Natural killer cell treated with Interleukin-12 subunit alpha and Interleukin-12 subunit beta and Interleukin-15 and Interleukin-18, amount 100 ng/mL, for 72 hours (primary cell): ENCODE measurements at regions not wholly inside any gene's neighbourhood (a gene's known extent, or its start where the extent isn't known, plus 50 kb on each side); places are given as distances from the start of the nearest gene placed in this dataset.

Source experiments
- ATAC-seq, 2 donors: fragments of 150-1000 bp; cut with Tn5 transposase in 1 of 2; sonication (Bioruptor Pico), chemical (Tn5 transposase) in 1 of 2; 2 replicates each; pipeline ENCODE4 v1.10.0; 2021
- DNase-seq: peaks from one replicate; pipeline ENCODE4 v3.0.0; 2022; ENCODE audit warnings: low spot score
- H3K27ac Mint-ChIP-seq, 2 donors: 1 replicate in 1 of 2; 2 replicates in 1 of 2; pipeline ENCODE4 v1.8.0; 2022; ENCODE audit warnings: mixed read lengths in 2 of 2, mild to moderate bottlenecking in 1 of 2, moderate library complexity in 1 of 2
- H3K27me3 Mint-ChIP-seq, 2 donors: 1 replicate in 1 of 2; 2 replicates in 1 of 2; pipeline ENCODE4 v1.8.0; 2022; ENCODE audit warnings: mixed read lengths in 2 of 2
- H3K36me3 Mint-ChIP-seq: one replicate; pipeline ENCODE4 v1.8.0; 2022; ENCODE audit warnings: mixed read lengths
- H3K4me1 Mint-ChIP-seq, 2 donors: 1 replicate in 1 of 2; 2 replicates in 1 of 2; pipeline ENCODE4 v1.8.0; 2022; ENCODE audit warnings: low read depth in 2 of 2, mixed read lengths in 2 of 2, mild to moderate bottlenecking in 1 of 2
- H3K4me3 Mint-ChIP-seq: one replicate; pipeline ENCODE4 v1.8.0; 2022; ENCODE audit warnings: mixed read lengths
- H3K9me3 Mint-ChIP-seq: 2 replicates; pipeline ENCODE4 v1.8.0; 2022; ENCODE audit warnings: mixed read lengths

GRCh38 chr6:8551386-8551785, 116.0 kb upstream of the SLC35B3 start:
- Mint-ChIP-seq H3K9me3 (peaks cover 11% of the 10 kb centered on the region), H3K27ac (no peak overlapping the region), H3K36me3 (no peaks in the 10 kb centered on the region), H3K27me3 (no peaks in the 10 kb centered on the region), H3K4me1 (no peaks in the 10 kb centered on the region), H3K4me3 (no peak overlapping the region)
- DNase-seq = no peak
- no peak for ATAC-seq

DNA sequence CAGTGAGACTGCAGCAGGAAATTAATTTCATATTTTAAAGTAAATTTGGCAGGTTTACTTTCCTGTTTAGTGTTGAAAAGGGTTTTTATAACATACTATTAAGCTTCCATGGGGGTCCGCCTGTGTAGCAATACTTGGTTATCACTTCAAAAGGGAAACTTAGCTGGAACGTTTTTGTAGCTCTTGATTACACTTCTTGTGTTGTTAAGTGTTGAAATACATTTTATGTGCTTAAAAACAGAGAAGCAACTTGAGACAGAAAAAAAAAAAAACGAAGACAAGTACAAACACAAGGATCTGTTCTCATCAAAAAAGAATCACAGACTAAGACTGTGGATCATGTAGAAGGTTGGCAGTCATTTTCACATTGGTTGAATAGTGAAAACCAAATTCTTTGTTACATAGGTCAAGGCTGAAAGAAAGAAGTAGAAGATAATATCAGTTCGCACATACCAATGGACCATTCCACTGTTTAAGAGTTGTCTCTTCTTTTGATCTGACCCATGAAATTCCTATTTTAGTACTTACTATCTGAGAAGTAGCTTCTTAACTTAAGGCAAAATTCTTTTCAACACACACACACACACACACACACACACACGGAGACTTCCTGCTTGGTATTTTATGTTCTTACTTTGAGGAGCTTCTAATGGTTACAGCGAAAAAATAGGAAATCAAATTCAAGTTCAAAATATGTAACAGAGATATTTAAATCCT, 113.9 kb upstream of the SLC35B3 start:
- Mint-ChIP-seq H3K9me3 (peaks cover 14% of the 10 kb centered on the region), H3K4me1 (no peaks in the 10 kb centered on the region), H3K36me3 (no peaks in the 10 kb centered on the region), H3K27me3 (no peaks in the 10 kb centered on the region), H3K4me3 (no peak overlapping the region), H3K27ac (no peak overlapping the region)
- DNase-seq (no peak), ATAC-seq (no peak)

- no peaks in the 10 kb centered on the region for H3K27me3 Mint-ChIP-seq
- no peak overlapping the region for H3K4me3 Mint-ChIP-seq
- DNase-seq = no peak
- no peaks in the 10 kb centered on the region for H3K36me3 Mint-ChIP-seq
- H3K4me1 Mint-ChIP-seq = no peaks in the 10 kb centered on the region
- H3K9me3 Mint-ChIP-seq = peaks cover 10% of the 10 kb centered on the region
- no peak for ATAC-seq
- H3K27ac Mint-ChIP-seq = no peak overlapping the region
Observed at GRCh38 chr6:8546496-8546895, 111.2 kb upstream of the SLC35B3 start.

DNA sequence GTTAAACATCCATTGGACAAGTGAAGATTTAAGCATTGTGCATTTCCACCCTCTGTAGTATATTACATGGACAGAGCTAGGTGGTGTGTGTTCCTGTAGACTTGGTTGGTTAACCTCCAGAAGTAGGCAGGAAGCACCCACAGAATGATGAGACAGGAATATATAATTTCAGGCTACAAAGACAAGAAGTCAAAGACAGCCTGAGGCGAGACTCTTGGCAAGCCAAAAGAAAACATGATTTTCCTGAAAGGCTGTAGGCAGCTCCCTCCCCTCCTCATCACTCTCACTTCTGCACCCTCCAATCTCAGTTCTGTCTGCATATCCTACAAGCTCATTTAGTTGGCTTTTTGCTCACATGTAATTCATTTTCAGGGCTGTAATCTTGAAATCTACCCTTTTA, 110.0 kb upstream of the SLC35B3 start:
- peaks cover 16% of the 10 kb centered on the region for H3K9me3 Mint-ChIP-seq
- no peak overlapping the region for H3K27ac Mint-ChIP-seq
- DNase-seq (no peak), ATAC-seq (no peak)
- no peak overlapping the region for H3K4me3 Mint-ChIP-seq
- no peaks in the 10 kb centered on the region for H3K27me3 Mint-ChIP-seq
- H3K4me1 Mint-ChIP-seq = no peaks in the 10 kb centered on the region
- H3K36me3 Mint-ChIP-seq = peaks cover 7% of the 10 kb centered on the region

DNA sequence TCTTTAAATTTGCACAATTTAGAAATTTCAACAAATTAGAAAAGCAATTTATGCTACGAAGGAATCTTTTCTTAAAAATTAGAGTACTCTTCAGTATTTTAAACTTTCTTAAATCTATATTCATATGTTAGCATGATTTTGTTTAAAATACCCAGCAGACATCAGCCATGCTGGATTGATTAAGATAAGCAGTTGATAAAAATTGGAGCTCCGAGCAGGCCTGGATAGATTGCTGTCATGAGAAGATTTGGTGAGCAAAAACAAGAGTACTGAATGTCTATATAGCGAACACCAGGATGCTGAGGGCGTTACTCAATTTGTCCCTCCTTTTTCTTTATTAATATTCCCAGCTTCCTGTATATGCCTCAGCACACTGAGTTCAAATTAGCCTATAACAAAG, 108.4 kb upstream of the SLC35B3 start:
- Mint-ChIP-seq H3K4me3 (no peak overlapping the region), H3K4me1 (no peaks in the 10 kb centered on the region), H3K9me3 (peaks cover 25% of the 10 kb centered on the region), H3K27me3 (no peaks in the 10 kb centered on the region), H3K36me3 (peaks cover 11% of the 10 kb centered on the region), H3K27ac (no peak overlapping the region)
- DNase-seq (no peak), ATAC-seq (no peak)

- Mint-ChIP-seq H3K4me3 (no peak overlapping the region), H3K9me3 (peaks cover 23% of the 10 kb centered on the region), H3K36me3 (peaks cover 11% of the 10 kb centered on the region), H3K27me3 (no peaks in the 10 kb centered on the region), H3K4me1 (no peaks in the 10 kb centered on the region), H3K27ac (no peak overlapping the region)
- no peak for ATAC-seq
- no peak for DNase-seq
Observed at GRCh38 chr6:8539453-8539852, 104.1 kb upstream of the SLC35B3 start.

DNA sequence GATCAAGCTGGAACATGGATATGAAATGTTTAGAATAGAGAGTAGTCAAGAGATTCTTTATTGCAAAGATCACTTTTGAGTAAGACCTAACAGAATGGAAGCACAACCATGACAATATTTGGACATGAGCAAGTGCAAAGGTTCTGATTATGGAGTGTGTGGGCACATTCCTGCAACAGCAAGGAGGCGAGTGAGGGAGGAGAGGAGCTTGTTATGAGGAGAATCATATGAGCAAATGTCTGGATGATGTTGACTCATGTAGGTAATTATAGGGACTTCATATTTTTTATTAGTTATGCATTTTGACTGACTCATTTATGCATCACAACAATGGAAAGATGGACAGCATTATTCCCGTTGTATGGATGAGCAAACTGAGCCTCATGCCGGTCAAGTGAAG, 100.8 kb upstream of the SLC35B3 start:
- DNase-seq = no peak
- Mint-ChIP-seq H3K9me3 (peaks cover 29% of the 10 kb centered on the region), H3K4me1 (no peaks in the 10 kb centered on the region), H3K27me3 (no peaks in the 10 kb centered on the region), H3K4me3 (no peak overlapping the region), H3K36me3 (peaks cover 11% of the 10 kb centered on the region), H3K27ac (no peak overlapping the region)
- ATAC-seq = no peak

- no peak for DNase-seq
- no peak overlapping the region for H3K4me3 Mint-ChIP-seq
Observed at GRCh38 chr6:8535519-8535918, 100.2 kb upstream of the SLC35B3 start.

GRCh38 chr6:8530785-8531435, 95.6 kb upstream of the SLC35B3 start:
- ATAC-seq (no peak), DNase-seq (no peak)
- Mint-ChIP-seq H3K9me3 (peaks cover 16% of the 10 kb centered on the region), H3K27me3 (no peaks in the 10 kb centered on the region), H3K4me1 (no peaks in the 10 kb centered on the region), H3K4me3 (no peak overlapping the region), H3K27ac (no peak overlapping the region), H3K36me3 (no peaks in the 10 kb centered on the region)

More at GRCh38 chr6:8535519-8535918, 100.2 kb upstream of the SLC35B3 start:
- Mint-ChIP-seq H3K36me3 (peaks cover 6% of the 10 kb centered on the region), H3K27ac (no peak overlapping the region), H3K9me3 (peaks cover 24% of the 10 kb centered on the region), H3K4me1 (no peaks in the 10 kb centered on the region), H3K27me3 (no peaks in the 10 kb centered on the region)
- ATAC-seq = no peak

GRCh38 chr6:8529250-8529649, 93.9 kb upstream of the SLC35B3 start:
- Mint-ChIP-seq H3K4me3 (no peak overlapping the region), H3K36me3 (no peaks in the 10 kb centered on the region), H3K4me1 (no peaks in the 10 kb centered on the region), H3K9me3 (peaks cover 9% of the 10 kb centered on the region), H3K27ac (no peak overlapping the region), H3K27me3 (no peaks in the 10 kb centered on the region)
- ATAC-seq (no peak), DNase-seq (no peak)

- Mint-ChIP-seq H3K9me3 (peaks cover 9% of the 10 kb centered on the region), H3K27ac (no peak overlapping the region), H3K27me3 (no peaks in the 10 kb centered on the region), H3K36me3 (no peaks in the 10 kb centered on the region), H3K4me3 (no peak overlapping the region), H3K4me1 (no peaks in the 10 kb centered on the region)
- no peak for ATAC-seq
- no peak for DNase-seq
Observed at GRCh38 chr6:8527818-8528217, 92.5 kb upstream of the SLC35B3 start.

GRCh38 chr6:8526624-8527023, 91.3 kb upstream of the SLC35B3 start:
- Mint-ChIP-seq H3K27me3 (no peaks in the 10 kb centered on the region), H3K4me1 (no peaks in the 10 kb centered on the region), H3K36me3 (no peaks in the 10 kb centered on the region), H3K27ac (no peak overlapping the region), H3K9me3 (peaks cover 8% of the 10 kb centered on the region), H3K4me3 (no peak overlapping the region)
- DNase-seq (no peak), ATAC-seq (no peak)

DNA sequence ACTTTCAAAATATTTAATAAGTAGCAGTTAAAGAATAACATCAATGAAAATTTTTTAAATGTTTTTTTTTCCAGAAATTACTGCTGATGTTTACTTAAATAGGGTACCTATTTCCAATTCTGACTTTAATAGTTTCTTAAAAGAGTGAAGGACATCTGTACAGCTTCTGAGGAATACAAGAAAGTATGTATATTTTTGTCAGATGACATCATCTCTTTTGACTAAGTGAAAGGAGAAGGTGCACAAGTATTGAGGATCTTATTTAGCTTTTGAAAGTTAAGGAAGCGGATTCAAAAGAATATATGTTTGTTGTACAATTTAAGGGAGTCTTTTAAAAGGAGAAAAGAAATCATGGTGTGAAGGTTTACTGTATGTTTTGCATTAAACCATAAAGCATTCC, 90.0 kb upstream of the SLC35B3 start:
- ATAC-seq = no peak
- Mint-ChIP-seq H3K27me3 (no peaks in the 10 kb centered on the region), H3K36me3 (no peaks in the 10 kb centered on the region), H3K4me3 (no peak overlapping the region), H3K4me1 (no peaks in the 10 kb centered on the region), H3K27ac (no peak overlapping the region), H3K9me3 (peaks cover 13% of the 10 kb centered on the region)
- DNase-seq = no peak

DNA sequence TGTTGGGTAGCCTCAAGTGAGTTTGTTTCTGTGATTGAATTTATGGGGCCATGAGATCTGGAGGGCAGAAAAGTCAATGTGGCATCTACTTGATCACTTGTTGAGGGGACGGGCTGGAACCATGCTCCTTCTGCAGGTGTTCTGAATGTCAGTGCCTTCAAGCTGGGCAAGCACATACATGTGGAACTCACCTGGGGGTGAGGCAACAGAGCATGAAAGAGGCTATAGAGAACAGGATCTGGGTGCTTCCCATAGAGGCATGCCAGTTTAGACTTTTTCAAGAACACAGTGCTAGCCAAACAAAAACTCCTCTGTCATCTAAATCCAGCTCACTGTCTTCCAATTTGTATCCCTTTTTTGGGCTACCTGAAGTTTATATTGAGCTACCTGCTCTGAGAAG, 77.8 kb upstream of the SLC35B3 start:
- DNase-seq (no peak), ATAC-seq (no peak)
- Mint-ChIP-seq H3K4me3 (no peak overlapping the region), H3K9me3 (peaks cover 3% of the 10 kb centered on the region), H3K27ac (no peak overlapping the region), H3K36me3 (no peaks in the 10 kb centered on the region), H3K27me3 (no peaks in the 10 kb centered on the region), H3K4me1 (no peaks in the 10 kb centered on the region)

- ATAC-seq (no peak), DNase-seq (no peak)
- no peaks in the 10 kb centered on the region for H3K36me3 Mint-ChIP-seq
- H3K4me3 Mint-ChIP-seq = no peak overlapping the region
- H3K27me3 Mint-ChIP-seq = no peaks in the 10 kb centered on the region
- no peaks in the 10 kb centered on the region for H3K4me1 Mint-ChIP-seq
- H3K9me3 Mint-ChIP-seq = peaks cover 4% of the 10 kb centered on the region
- H3K27ac Mint-ChIP-seq = no peak overlapping the region
Observed at GRCh38 chr6:8507286-8507685, 71.9 kb upstream of the SLC35B3 start.
